SJSA1 (cell line): ENCODE measurements at regions not wholly inside any gene's neighbourhood (a gene's known extent, or its start where the extent isn't known, plus 50 kb on each side); places are given as distances from the start of the nearest gene placed in this dataset.
"Not testable (repeated sequence)": the region's sequence is repeated elsewhere in the genome, so short reads cannot be mapped to it uniquely, and the experiment has no call there.

ENCODE experiments used
- DNase-seq, 2 experiments: peaks; one replicate each; pipeline ENCODE4 v3.0.0-alpha.2; 2015 to 2020; ENCODE audit warnings: low spot score in 2 of 2, low read depth in 1 of 2
- H3K27ac ChIP-seq: fragments of 250-450 bp; sonication (Bioruptor Pico); 2 replicates; pipeline ENCODE4 v1.5.1; 2020; ENCODE audit warnings: mild to moderate bottlenecking, moderate library complexity
- H3K27me3 ChIP-seq: fragments of 250-450 bp; sonication (Bioruptor Pico); replicated peaks from 2 replicates; pipeline ENCODE4 v1.5.1; 2020; ENCODE audit warnings: mild to moderate bottlenecking, moderate library complexity
- H3K36me3 ChIP-seq: fragments of 250-450 bp; sonication (Bioruptor Pico); 2 replicates; pipeline ENCODE4 v1.5.1; 2020; ENCODE audit warnings: mild to moderate bottlenecking
- H3K4me1 ChIP-seq: fragments of 250-450 bp; sonication (Bioruptor Pico); replicated peaks from 2 replicates; pipeline ENCODE4 v1.6.1; 2021; ENCODE audit warnings: mild to moderate bottlenecking
- H3K4me3 ChIP-seq: fragments of 250-450 bp; sonication (Bioruptor Pico); 2 replicates; pipeline ENCODE4 v1.5.1; 2020; ENCODE audit warnings: mild to moderate bottlenecking
- H3K9me3 ChIP-seq: fragments of 250-450 bp; sonication (Bioruptor Pico); replicated peaks from 2 replicates; pipeline ENCODE4 v1.5.1; 2020; ENCODE audit warnings: mild to moderate bottlenecking

DNA sequence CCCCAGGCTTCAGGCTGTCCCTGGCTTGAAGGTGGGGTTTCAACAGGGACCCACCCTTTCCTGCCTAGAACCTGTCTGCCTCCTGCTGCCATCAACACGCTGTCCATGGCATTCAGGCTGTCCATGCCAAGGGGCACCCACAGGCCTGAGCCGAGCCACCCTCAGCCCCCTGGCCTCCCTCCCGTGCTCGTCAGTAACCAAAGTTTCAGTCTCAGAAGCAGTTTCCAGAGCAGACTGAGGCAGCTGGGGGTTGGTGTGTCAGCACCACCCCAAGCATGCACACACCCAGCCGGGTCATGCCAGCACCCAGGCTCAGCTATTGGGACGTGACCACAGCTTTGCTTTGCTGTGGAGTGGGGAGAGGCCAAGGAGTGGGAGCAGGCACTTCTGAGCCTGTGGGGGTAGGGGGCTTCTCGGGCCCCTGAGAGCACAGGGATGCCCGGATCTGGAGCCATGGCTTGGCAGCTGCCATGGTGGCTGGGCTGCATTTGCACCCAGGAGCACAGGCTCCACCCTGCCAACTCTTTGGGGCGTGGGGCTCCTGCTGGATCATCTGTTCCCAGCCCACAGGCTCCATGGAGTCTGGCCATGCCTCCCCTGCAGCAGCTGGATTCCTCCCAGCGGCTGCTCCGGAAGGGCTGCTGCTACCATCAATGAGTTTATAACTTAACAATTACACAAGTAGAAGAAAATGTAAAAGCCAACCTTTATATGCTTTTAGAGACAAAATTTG, 314.5 kb upstream of the SEMA3C start:
- no peaks in the 10 kb centered on the region for H3K27me3 ChIP-seq
- no peak overlapping the region for H3K27ac ChIP-seq
- no peaks in the 10 kb centered on the region for H3K9me3 ChIP-seq
- H3K36me3 ChIP-seq, result no peaks in the 10 kb centered on the region
- H3K4me1 ChIP-seq, result no peaks in the 10 kb centered on the region
- no peak for DNase-seq
- H3K4me3 ChIP-seq, result no peak overlapping the region

DNA sequence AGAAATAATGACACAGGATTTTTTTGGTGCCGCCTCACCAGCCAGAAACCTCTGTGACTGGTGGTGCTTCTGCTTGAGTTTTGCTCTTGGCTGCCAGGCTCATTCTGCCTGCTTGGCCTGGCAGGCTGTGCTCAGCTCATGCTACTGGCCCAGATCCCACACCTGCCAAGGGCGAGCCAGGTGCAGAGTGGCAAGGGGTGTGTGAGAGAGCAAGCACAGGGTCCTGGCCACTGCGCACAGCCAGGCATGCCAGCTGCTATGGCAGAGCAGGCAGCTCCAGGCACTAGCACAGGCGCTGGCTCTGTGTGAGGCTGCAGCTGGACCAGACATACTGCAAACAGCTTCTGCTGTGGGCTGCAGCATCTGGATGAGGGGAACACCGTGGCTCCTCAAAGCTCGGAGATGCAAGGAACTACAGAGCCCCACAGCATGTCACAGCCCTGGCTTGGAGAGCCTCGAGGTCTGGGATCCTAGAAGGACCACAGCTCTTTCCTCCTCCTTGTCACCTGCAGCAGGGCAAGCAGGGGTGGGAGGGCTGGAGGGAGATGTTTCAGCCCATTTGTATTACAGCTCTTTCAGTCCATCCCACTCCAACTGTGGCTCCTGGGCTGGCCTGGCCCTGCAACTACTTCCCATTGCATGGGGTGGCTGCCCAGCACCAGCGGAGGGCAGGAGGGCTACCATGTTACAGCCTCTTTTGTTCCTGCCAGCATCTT, 313.4 kb upstream of the SEMA3C start:
- H3K9me3 ChIP-seq, result no peaks in the 10 kb centered on the region
- no peaks in the 10 kb centered on the region for H3K27me3 ChIP-seq
- H3K4me1 ChIP-seq, result no peaks in the 10 kb centered on the region
- DNase-seq, result no peak
- no peak overlapping the region for H3K4me3 ChIP-seq
- H3K36me3 ChIP-seq, result no peaks in the 10 kb centered on the region
- H3K27ac ChIP-seq, result no peak overlapping the region

DNA sequence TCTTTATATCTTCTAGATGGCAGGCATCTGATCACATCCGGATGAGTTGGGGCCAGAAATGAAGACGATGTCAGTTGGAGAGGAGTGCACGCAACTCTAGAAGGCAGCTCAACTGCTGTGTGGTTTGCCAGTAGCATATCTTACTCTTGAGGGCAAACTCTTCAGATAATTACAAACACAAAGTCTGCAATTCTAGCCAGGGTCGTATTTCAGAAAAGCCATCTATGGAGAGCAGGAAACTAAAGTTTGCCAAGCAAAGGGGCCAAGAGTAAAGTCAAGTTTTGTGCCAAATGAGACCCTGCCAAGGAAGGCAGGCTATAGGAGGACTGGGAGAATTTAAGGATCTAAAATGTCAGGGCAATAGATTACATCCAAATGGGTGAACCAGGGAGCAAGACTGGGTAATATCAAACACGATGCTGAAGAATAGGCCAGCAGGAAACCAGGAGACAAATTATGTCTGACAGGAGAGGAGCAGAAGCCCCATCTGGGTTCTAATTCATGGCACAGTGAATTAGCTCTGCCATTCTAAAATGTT, 312.5 kb upstream of the SEMA3C start:
- no peaks in the 10 kb centered on the region for H3K27me3 ChIP-seq
- H3K36me3 ChIP-seq, result no peaks in the 10 kb centered on the region
- H3K9me3 ChIP-seq, result no peaks in the 10 kb centered on the region
- H3K27ac ChIP-seq, result no peak overlapping the region
- no peak overlapping the region for H3K4me3 ChIP-seq
- DNase-seq, result no peak
- no peaks in the 10 kb centered on the region for H3K4me1 ChIP-seq

DNA sequence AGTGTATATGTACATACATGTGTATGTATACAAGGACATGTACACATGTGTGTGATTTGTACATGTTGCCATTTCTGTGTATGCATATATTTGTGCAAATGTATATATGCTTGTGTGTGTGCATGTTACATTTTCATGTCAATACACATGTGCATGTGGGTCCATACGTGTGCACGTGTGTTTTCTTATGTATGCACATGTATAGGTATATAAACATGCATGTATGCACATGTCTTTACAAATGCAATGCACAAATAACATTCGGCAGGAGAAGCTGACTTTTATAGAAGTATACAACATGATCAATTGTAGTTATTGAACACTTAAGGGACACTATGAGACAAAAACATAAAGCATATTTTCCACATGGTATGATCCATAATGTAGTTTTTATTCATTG, 307.4 kb upstream of the SEMA3C start:
- H3K27me3 ChIP-seq, result no peaks in the 10 kb centered on the region
- no peak overlapping the region for H3K4me3 ChIP-seq
- no peak for DNase-seq
- H3K36me3 ChIP-seq, result no peaks in the 10 kb centered on the region
- no peaks in the 10 kb centered on the region for H3K4me1 ChIP-seq
- no peaks in the 10 kb centered on the region for H3K9me3 ChIP-seq
- no peak overlapping the region for H3K27ac ChIP-seq

DNA sequence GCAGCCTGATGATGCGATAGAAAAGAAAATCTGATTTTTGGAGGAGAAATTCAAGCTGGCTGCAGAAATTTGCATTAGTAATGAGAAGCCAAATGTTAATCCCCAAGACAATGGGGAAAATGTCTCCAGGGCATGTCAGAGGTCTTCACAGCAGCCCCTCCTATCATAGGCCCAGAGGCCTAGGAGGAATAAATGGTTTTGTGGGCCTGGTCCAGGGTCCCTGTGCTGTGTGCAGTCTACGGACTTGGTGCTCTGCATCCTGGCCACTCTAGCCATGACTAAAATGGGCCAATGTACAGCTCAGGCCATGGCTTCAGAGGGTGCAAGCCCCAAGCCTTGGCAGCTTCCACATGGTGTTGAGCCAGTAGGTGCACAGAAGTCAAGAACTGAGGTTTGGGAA, 303.8 kb upstream of the SEMA3C start:
- H3K27me3 ChIP-seq, H3K4me3 ChIP-seq, DNase-seq, H3K27ac ChIP-seq, H3K4me1 ChIP-seq, H3K9me3 ChIP-seq, H3K36me3 ChIP-seq: not testable (repeated sequence)

DNA sequence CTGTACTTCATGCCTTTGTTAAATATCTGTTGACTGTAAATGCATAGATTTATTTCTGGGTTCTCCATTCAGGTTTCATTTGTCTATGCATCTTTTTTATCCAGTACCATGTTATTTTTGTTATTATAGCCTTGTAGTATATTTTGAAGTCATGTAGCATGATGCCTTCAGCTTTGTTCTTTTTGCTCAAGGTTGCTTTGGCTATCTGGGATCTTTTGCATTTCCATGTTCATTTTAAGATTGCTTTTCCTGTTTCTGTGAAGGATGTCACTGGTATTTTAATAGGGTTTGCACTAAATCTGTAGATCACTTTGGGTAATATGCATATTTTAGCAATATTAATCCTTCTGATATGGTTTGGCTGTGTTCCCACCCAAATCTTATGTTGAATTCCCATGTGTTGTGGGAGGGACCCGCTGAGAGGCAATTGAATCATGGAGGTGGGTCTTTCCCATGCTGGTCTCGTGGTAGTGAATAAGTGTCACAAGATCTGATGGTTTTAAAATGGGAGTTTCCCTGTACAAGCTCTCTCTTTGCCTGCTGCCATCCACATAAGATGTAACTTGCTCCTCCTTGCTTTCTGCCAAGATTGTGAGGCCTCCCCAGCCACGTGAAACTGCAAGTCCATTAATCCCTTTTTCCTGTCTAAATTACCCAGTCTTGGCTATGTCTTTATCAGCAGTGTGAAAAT, 302.8 kb upstream of the SEMA3C start:
- Histone ChIP-seq H3K27me3 (no peaks in the 10 kb centered on the region), H3K36me3 (no peaks in the 10 kb centered on the region), H3K4me1 (no peaks in the 10 kb centered on the region), H3K4me3 (no peak overlapping the region), H3K9me3 (no peaks in the 10 kb centered on the region), H3K27ac (no peak overlapping the region)
- DNase-seq, result no peak

DNA sequence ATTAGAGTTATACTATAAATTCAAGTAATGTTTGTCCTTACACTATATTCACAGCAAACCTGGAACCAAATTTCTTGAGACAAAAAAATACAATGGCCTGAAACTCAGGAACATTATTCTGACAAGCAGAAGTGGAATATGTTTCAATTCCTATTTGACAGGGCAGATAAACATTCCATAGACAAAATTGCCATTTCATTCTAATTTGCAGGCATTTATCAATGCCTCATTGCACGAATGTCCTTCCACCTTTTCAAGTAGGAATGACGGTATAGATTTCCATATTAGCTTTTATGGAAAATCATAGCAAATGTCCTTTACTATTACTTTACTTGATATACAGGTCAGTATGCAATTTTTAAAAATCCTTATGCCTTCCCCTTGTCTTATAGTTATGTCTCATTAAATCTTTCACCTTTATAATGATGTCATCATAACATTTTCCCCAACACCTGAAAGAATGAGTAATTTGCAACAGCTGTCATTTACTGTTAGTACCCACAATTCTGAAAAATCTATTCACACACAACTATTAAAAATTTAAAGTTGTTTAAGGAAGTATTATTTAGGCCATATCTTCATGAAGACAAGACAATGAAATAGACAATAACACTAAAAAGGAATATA, 299.7 kb upstream of the SEMA3C start:
- Histone ChIP-seq H3K4me3 (no peak overlapping the region), H3K27me3 (no peaks in the 10 kb centered on the region), H3K27ac (no peak overlapping the region), H3K9me3 (no peaks in the 10 kb centered on the region), H3K4me1 (no peaks in the 10 kb centered on the region), H3K36me3 (no peaks in the 10 kb centered on the region)
- no peak for DNase-seq

DNA sequence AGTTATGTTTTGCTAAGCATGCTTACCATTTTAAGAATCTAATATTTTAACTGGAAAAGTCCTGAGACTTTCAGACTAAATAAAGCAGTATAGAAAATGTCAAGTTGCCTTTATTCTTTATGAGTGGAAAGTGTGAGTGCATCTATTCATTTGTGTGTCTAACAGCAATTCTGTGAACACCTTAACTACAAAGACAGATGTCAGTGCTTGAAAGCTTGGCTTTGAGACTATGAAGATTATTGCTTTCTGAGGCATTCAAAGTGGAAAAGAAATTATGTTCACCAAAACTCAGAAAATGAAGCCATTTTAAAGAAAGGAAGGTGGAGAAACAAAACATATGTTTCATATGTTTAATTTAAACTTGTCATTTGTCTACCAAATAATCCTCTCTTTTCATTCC, 294.5 kb upstream of the SEMA3C start:
- H3K9me3 ChIP-seq, result no peaks in the 10 kb centered on the region
- H3K27ac ChIP-seq, result no peak overlapping the region
- no peaks in the 10 kb centered on the region for H3K27me3 ChIP-seq
- no peak overlapping the region for H3K4me3 ChIP-seq
- no peaks in the 10 kb centered on the region for H3K4me1 ChIP-seq
- DNase-seq, result no peak
- H3K36me3 ChIP-seq, result no peaks in the 10 kb centered on the region

DNA sequence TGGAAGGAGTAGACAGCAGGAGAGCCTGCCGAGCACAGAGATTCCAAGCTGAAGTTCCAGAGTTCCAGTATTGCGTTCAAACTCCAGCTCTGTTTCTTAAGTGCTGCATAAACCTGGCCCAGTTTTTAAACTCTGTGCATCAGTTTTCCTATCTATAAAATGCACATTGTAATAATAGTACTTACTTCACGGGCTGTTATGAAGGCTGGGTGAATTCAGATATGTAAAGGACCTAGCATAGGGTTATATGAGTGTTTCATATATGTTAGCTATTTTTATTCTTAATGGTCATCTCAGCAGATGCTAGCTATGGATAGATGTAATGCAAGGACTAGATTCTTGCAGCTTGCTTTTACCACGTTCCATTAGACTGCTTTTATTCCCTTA, 293.1 kb upstream of the SEMA3C start:
- Histone ChIP-seq H3K36me3 (no peaks in the 10 kb centered on the region), H3K27ac (no peak overlapping the region), H3K4me3 (no peak overlapping the region), H3K27me3 (no peaks in the 10 kb centered on the region), H3K9me3 (no peaks in the 10 kb centered on the region), H3K4me1 (no peaks in the 10 kb centered on the region)
- no peak for DNase-seq

DNA sequence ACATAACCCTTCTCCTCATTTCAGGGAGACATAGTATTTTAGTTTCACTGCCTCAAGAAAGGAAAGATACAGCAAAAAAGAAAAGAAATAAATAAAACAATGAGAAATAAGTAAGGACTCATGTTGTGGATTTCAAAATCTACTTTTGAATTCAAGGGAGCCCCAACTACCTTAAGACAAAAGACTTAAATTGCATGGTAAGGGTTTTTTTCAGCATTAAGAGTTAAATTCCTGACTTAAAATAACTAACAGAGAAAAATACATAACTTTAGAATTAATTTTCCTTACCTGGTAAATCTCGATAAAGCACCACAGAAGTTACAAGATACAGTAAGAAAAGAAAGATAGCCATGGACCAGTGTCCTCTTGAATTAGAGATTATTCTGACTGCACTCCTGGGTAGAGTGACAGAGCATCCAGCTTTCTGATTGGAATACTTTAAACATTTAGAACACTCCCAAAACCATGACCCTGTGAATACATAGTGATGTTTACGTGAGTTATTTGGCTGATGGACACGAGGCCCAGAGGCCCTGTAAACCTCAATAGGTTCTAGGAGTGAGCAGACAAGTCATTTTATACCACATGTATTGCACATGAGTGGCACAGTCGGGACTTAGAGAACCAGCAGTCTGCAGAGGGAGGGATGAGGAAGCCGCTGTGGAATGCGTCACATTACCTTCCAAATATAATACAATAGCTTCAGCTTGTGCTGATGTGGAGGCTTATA, 292.5 kb upstream of the SEMA3C start:
- no peaks in the 10 kb centered on the region for H3K36me3 ChIP-seq
- H3K27me3 ChIP-seq, result no peaks in the 10 kb centered on the region
- no peaks in the 10 kb centered on the region for H3K9me3 ChIP-seq
- H3K27ac ChIP-seq, result no peak overlapping the region
- no peaks in the 10 kb centered on the region for H3K4me1 ChIP-seq
- H3K4me3 ChIP-seq, result no peak overlapping the region
- DNase-seq, result peak in 1 of 2 experiments; percentile 16

DNA sequence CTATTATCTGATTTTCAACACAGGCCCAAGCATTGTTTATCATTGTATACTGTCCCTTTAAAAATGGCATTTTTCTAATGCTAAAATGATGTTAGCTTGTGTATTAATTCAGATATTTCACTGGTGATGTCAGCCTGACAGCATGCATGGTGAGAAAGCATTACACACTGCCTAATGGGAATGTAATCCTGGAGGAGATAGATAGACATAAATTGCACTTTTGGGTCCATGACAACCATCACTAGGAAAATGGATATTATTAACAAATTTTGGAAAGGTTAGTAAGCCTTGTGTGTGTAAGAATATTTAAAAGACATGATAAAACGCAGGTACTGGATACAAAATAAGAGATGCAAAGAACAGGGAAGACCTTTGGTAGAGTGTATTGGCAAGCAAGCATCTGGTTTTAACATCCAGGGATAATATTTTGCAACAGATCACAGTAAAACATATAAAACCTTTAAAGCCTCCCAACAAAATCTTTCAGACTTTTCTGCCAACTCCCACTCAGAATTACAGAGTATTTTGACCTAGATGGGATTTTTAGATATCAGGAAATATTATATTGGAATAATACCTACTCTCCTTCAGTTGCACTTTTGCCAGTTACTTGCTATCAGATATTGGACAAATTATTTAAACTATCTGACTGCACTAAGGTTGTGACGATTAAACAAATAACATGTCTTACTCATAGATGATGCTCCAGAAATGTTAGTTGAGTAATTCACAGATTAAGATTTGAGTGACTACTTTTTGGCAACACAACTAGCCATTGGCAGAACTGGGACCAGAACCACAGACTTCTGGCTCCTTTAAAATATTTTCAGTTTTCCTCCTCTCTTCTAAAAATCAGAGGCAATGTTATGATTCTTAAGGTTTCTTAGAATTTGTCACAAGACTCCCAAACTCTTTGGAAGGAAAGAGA, 291.6 kb upstream of the SEMA3C start:
- Histone ChIP-seq H3K27ac (no peak overlapping the region), H3K4me3 (no peak overlapping the region)
- no peak for DNase-seq

DNA sequence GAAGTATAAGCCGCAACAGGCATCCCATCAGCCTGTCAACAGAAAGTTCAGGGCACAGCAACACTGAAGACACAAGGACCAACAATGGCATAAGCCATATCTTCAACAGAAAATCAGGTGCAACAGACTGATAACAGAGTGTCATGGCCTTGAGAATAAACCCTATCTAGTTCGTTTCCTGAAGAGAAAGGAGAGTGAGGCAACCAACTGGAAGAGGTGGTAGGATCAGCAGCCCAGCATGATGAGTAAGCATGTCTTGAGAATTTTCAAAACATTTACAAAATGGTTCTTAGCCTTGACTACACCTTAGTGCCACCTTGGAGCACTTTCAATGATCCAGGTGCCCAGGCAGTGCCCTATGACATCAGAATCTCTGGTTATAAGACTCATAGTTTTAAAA, 290.2 kb upstream of the SEMA3C start:
- DNase-seq, result no peak
- Histone ChIP-seq H3K36me3 (no peaks in the 10 kb centered on the region), H3K9me3 (no peaks in the 10 kb centered on the region), H3K4me1 (no peaks in the 10 kb centered on the region), H3K27me3 (no peaks in the 10 kb centered on the region), H3K4me3 (no peak overlapping the region), H3K27ac (no peak overlapping the region)

More for the DNA sequence above, 291.6 kb upstream of the SEMA3C start:
- H3K36me3 ChIP-seq, result no peaks in the 10 kb centered on the region
- no peaks in the 10 kb centered on the region for H3K4me1 ChIP-seq
- H3K9me3 ChIP-seq, result no peaks in the 10 kb centered on the region
- no peaks in the 10 kb centered on the region for H3K27me3 ChIP-seq
